Heart right ventricle (tissue), 16 donors: ENCODE measurements at regions not wholly inside any gene's neighbourhood (a gene's known extent, or its start where the extent isn't known, plus 50 kb on each side); places are given as distances from the start of the nearest gene placed in this dataset.

ENCODE experiments used
- ATAC-seq, 8 donors: fragments of 200-7000 bp; cut with Tn5 transposase; one replicate each; pipeline ENCODE4 v1.9.1; 2020; ENCODE audit warnings: mild to moderate bottlenecking in 8 of 8, moderate library complexity in 8 of 8, moderate number of reproducible peaks in 1 of 8
- DNase-seq, 2 donors: peaks; one replicate each; pipeline ENCODE4 v3.0.0-alpha.2; 2020
- H3K27ac ChIP-seq, 10 donors: fragments of 200-600 bp; sonication (generic) in 2 of 10; one replicate each; pipeline versions ENCODE4 v1.5.0 to v1.8.0; 2020 to 2022; ENCODE audit warnings: mild to moderate bottlenecking in 3 of 10
- H3K27me3 ChIP-seq, 7 donors: fragments of 200-600 bp; one replicate each; pipeline ENCODE4 v1.8.0; 2021 to 2022; ENCODE audit warnings: mild to moderate bottlenecking in 2 of 7
- H3K36me3 ChIP-seq, 9 donors: fragments of 200-600 bp; sonication (generic) in 1 of 9; one replicate each; pipeline versions ENCODE4 v1.5.0 to v1.8.0; 2020 to 2022; ENCODE audit warnings: mild to moderate bottlenecking in 2 of 9
- H3K4me1 ChIP-seq, 9 donors: fragments of 200-600 bp; sonication (generic) in 1 of 9; one replicate each; pipeline versions ENCODE4 v1.5.0 to v1.8.0; 2020 to 2022; ENCODE audit warnings: mild to moderate bottlenecking in 4 of 9
- H3K4me3 ChIP-seq, 10 donors: fragments of 200-600 bp; sonication (generic) in 2 of 10; one replicate each; pipeline versions ENCODE4 v1.5.0 to v1.8.0; 2020 to 2022; ENCODE audit warnings: mild to moderate bottlenecking in 7 of 10, moderate library complexity in 2 of 10
- H3K9me3 ChIP-seq, 11 donors: fragments of 200-600 bp in 10 of 11; sonication (generic) in 2 of 11; one replicate each; pipeline versions ENCODE4 v1.5.0 to v1.8.0; 2013 to 2022; ENCODE audit warnings: mild to moderate bottlenecking in 2 of 11, control low read depth in 1 of 11, moderate library complexity in 1 of 11
- WGBS, 2 donors: extraction: QIAGEN DNeasy Blood & Tissue Kit; methylation state at CpG; one replicate each; pipeline ENCODE4 v1.1.7; 2013; ENCODE audit warnings: inconsistent platforms in 1 of 2; 5-methylcytosine and 5-hydroxymethylcytosine counted together
- intact Hi-C, 10 donors: fragments of 100-400 bp; cut with DNase I; formaldehyde crosslinking; loops; one replicate each; pipeline versions ENCODE4 v1.11.1 to v1.14.2; 2022
- TF ChIP-seq, protein P1 (sequence below), 9 donors: fragments of 200-600 bp; sonication (generic) in 2 of 9; IDR thresholded peaks; one replicate each; pipeline versions ENCODE4 v1.5.0 to v1.8.0; 2021 to 2022; ENCODE audit warnings: antibody characterized with exemption in 9 of 9, mild to moderate bottlenecking in 5 of 9, moderate library complexity in 1 of 9
- donor health status: Arrhythmogenic right ventricular cardiomyopathy.
- donor health status: ischemic (EF 13 %, LVEDD 7.1; RV severe dilation, severe dysfunction).
- donor health status: healthy with polysubstance abuse.
- donor health status: DM: no; HTN: yes; CAD: no.
- donor health status: DM: no; HTN: no; CAD: no.
- donor health status: ischemic (EF 25% LVEDD 6.9; RV normal size, moderate dysfunction).
- donor health status: ischemic (EF 25% LVEDD 5.7; RV mildly dilated, moderate dysfunction).
- donor health status: healthy.
- donor health status: DM: yes; HTN: yes; CAD: no.
- donor health status: Ischemic cardiomyopathy.
- donor health status: ischemic (EF 35%, LVEDD 5.7; RV mildly dilated, moderate dysfunction).
- donor health status: nonischemic (EF 11% LVEDD 7.7; RV severe dilation, severe dysfunction).
- donor health status: DM: yes; HTN: yes; CAD: no.
- donor health status: PGD.
- donor health status: ischemic (EF 29% LVEDD 5.4; RV normal size, mild dysfunction).
- donor health status: nonischemic (EF 23%, LVEDD 6.1; RV moderate dilation, normal function).

- DNase-seq (no peak), ATAC-seq (no peak)
- WGBS, 2 donors: 90 to 95% methylated on average over 3 of the region's 3 CpGs
- Histone ChIP-seq H3K27ac (no peak overlapping the region), H3K27me3 (no peaks in the 10 kb centered on the region), H3K9me3 (no peaks in the 10 kb centered on the region), H3K36me3 (no peaks in the 10 kb centered on the region), H3K4me3 (no peak overlapping the region), H3K4me1 (peaks cover 0 to 5% (median 0%) of the 10 kb centered on the region in 9 donors)
- intact Hi-C loops: no loop called here
- TF ChIP-seq, protein P1, sequence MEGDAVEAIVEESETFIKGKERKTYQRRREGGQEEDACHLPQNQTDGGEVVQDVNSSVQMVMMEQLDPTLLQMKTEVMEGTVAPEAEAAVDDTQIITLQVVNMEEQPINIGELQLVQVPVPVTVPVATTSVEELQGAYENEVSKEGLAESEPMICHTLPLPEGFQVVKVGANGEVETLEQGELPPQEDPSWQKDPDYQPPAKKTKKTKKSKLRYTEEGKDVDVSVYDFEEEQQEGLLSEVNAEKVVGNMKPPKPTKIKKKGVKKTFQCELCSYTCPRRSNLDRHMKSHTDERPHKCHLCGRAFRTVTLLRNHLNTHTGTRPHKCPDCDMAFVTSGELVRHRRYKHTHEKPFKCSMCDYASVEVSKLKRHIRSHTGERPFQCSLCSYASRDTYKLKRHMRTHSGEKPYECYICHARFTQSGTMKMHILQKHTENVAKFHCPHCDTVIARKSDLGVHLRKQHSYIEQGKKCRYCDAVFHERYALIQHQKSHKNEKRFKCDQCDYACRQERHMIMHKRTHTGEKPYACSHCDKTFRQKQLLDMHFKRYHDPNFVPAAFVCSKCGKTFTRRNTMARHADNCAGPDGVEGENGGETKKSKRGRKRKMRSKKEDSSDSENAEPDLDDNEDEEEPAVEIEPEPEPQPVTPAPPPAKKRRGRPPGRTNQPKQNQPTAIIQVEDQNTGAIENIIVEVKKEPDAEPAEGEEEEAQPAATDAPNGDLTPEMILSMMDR (IDR thresholded peaks at IDR 0.05): no peak
Observed at GRCh38 chr2:21249367-21249766, 125.6 kb downstream of the TDRD15 start.

GRCh38 chr2:21250673-21251072 lies 126.9 kb downstream of the TDRD15 start:
- peaks cover 0 to 7% (median 4%) of the 10 kb centered on the region in 9 donors for H3K4me1 ChIP-seq
- H3K4me3 ChIP-seq: no peak overlapping the region
- intact Hi-C loops: no loop called here
- TF ChIP-seq, protein P1 (IDR thresholded peaks at IDR 0.05): no peak
- no peaks in the 10 kb centered on the region for H3K9me3 ChIP-seq
- no peaks in the 10 kb centered on the region for H3K36me3 ChIP-seq
- no peak overlapping the region for H3K27ac ChIP-seq
- no peaks in the 10 kb centered on the region for H3K27me3 ChIP-seq
- ATAC-seq (no peak), DNase-seq (no peak)

DNA sequence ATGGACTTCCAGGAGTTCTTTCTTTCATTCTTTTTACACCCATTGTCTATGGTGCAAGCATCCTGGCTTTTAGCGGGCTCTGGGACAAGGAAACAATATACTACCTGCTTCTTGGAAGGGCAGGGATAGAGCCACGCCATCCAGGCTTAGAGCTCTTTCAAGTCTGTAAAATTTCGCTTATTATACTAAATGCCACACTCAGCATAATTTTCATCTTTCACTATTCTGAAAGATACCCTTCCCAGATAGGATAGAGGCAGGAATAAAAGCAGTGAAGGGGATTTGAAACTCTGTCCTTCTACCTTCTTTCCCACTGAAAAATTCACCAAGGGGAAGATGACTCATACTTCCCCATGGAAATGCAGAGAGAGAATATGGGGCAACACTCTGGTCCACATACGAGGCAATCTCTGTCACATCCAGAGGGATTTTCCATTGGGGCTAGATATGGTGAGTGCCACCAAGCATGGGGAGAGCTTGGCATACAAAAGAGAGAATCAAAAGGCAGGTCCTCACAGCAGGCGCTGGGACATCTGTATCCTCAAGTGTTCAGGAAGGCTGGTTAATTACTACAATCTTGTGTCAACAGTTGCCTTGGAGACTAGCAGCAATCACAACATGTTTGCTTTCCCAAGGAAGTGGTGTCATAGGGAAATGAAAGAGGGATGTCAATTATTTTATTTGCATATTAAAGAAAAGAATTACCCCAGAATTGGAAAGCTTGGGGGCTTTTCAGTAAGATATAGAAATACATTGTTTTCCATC lies 127.6 kb downstream of the TDRD15 start:
- no peak overlapping the region for H3K4me3 ChIP-seq
- H3K27ac ChIP-seq: no peak overlapping the region
- no peaks in the 10 kb centered on the region for H3K27me3 ChIP-seq
- TF ChIP-seq, protein P1 (IDR thresholded peaks at IDR 0.05): no peak
- intact Hi-C loops: no loop called here
- WGBS, 2 donors: 59 to 74% methylated on average over 5 of the region's 5 CpGs
- H3K36me3 ChIP-seq: no peaks in the 10 kb centered on the region
- H3K4me1 ChIP-seq: peaks cover 0 to 13% (median 6%) of the 10 kb centered on the region in 9 donors
- no peaks in the 10 kb centered on the region for H3K9me3 ChIP-seq
- no peak for DNase-seq
- peak in 2 of 8 donors; percentile 24 to 28 for ATAC-seq

DNA sequence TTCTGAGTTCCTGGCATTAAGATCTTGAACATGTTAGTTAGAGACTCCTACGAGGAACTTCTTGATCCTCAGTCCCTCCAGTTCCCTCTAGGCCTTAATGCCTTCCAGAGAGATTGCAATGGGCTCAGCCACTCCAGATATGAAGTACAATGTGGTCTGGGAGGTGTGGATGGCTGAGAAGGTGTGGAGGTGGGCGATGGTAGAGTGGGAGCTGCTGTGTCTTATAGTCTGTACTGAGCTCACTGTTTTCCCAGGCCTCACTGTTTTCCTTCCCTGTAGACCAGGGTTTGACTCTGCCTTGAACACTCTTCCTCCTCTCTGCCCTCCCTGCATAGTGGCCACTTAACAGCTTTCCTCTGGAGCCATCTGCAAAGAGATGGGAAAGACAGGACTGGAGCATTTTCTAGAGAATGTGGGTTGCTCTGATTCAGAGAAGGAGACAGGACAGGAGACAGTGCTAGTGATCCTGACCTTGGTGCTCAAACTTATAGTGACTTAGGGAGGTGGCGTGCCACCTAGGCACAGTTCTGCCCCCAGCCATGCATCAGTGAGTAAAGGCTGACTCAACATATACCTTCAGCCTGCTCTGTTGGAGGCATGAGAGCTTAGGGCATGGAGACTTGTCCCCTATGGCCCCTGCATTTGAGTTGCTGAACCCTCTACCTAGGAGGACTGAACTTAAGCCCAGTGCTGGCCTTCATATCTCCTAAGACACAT lies 129.7 kb downstream of the TDRD15 start:
- H3K36me3 ChIP-seq: no peaks in the 10 kb centered on the region
- no peaks in the 10 kb centered on the region for H3K9me3 ChIP-seq
- TF ChIP-seq, protein P1 (IDR thresholded peaks at IDR 0.05): no peak
- DNase-seq (no peak), ATAC-seq (no peak)
- peaks cover 0 to 17% (median 6%) of the 10 kb centered on the region in 9 donors for H3K4me1 ChIP-seq
- no peak overlapping the region for H3K4me3 ChIP-seq
- intact Hi-C loops: no loop called here
- no peak overlapping the region for H3K27ac ChIP-seq
- H3K27me3 ChIP-seq: no peaks in the 10 kb centered on the region
- WGBS, 2 donors: 93 to 95% methylated on average over 3 of the region's 3 CpGs
